Activated naive CD4-positive, alpha-beta T cell treated with anti-CD3 and anti-CD28 coated beads for 36 hours (primary cell): ENCODE measurements at regions not wholly inside any gene's neighbourhood (a gene's known extent, or its start where the extent isn't known, plus 50 kb on each side); places are given as distances from the start of the nearest gene placed in this dataset.
A peak's percentile ranks its signal among the peaks of the same experiment; 100 is the strongest.

Source experiments
- CTCF ChIA-PET: fragments of 350-600 bp; sonication (Branson Sonifier 250); formaldehyde crosslinking; loops from one replicate; lab custom pipeline; 2021; ENCODE audit warnings: antibody characterized with exemption; lab: Charles Lee
- DNase-seq: peaks from one replicate; pipeline ENCODE4 v3.0.0-alpha.2; 2020
- H3K27ac Mint-ChIP-seq: one replicate; pipeline ENCODE4 v1.8.0; 2021; ENCODE audit warnings: mild to moderate bottlenecking, mixed read lengths
- H3K27me3 Mint-ChIP-seq: one replicate; pipeline ENCODE4 v1.8.0; 2021; ENCODE audit warnings: low read depth, mixed read lengths
- H3K36me3 Mint-ChIP-seq: one replicate; pipeline ENCODE4 v1.8.0; 2021; ENCODE audit warnings: low read depth, mixed read lengths
- H3K4me1 Mint-ChIP-seq: one replicate; pipeline ENCODE4 v1.8.0; 2021; ENCODE audit warnings: low read depth, mixed read lengths
- H3K4me3 Mint-ChIP-seq: one replicate; pipeline ENCODE4 v1.8.0; 2021; ENCODE audit warnings: mild to moderate bottlenecking, moderate library complexity, mixed read lengths
- H3K9me3 Mint-ChIP-seq: one replicate; pipeline ENCODE4 v1.8.0; 2021; ENCODE audit warnings: mixed read lengths
- intact Hi-C: fragments of 100-400 bp; cut with micrococcal nuclease; formaldehyde crosslinking; loops from one replicate; pipeline ENCODE4 v1.15.1; 2023

- Mint-ChIP-seq H3K36me3 (no peaks in the 10 kb centered on the region), H3K27ac (no peak overlapping the region), H3K4me3 (no peak overlapping the region), H3K4me1 (no peaks in the 10 kb centered on the region), H3K9me3 (no peaks in the 10 kb centered on the region), H3K27me3 (peaks cover 22% of the 10 kb centered on the region)
- no peak for DNase-seq
- CTCF ChIA-PET = no interaction called here
- intact Hi-C loops = no loop called here
Observed at GRCh38 chr5:133769842-133770241, 157.5 kb upstream of the FSTL4 start.

DNA sequence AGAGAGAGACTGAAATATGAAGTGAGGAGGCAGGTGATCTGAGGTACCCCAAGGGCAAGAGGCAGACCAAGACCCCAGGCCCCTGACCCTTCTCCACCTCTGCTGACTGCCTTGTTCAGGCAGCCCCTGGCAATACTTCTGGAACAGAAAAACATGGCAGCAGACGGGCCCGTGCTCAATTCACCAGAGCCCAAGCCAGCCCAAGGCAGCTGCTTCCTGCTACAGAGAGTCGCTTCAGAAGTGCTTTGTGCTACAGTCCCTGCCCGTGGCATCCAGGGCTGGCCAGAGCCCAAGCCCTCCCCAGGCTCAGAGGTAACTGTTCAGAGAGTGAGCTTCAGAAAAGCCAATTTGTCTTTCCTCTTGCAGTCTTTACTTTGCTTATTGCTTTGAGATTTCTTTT lies 151.4 kb upstream of the FSTL4 start:
- Mint-ChIP-seq H3K4me3 (no peak overlapping the region), H3K27ac (no peak overlapping the region), H3K9me3 (no peaks in the 10 kb centered on the region), H3K36me3 (no peaks in the 10 kb centered on the region), H3K27me3 (peaks cover 23% of the 10 kb centered on the region), H3K4me1 (no peaks in the 10 kb centered on the region)
- CTCF ChIA-PET = no interaction called here
- intact Hi-C loops = no loop called here
- DNase-seq = no peak

GRCh38 chr5:133761632-133762031 lies 149.3 kb upstream of the FSTL4 start:
- H3K27me3 Mint-ChIP-seq = peaks cover 13% of the 10 kb centered on the region
- no peaks in the 10 kb centered on the region for H3K4me1 Mint-ChIP-seq
- CTCF ChIA-PET = interaction anchor here (1.6 to 1.7 kb wide), 2 partner anchors 9 to 14 kb away, joined by 4 read pairs; no protein-coding TSS in a partner anchor
- no peak overlapping the region for H3K4me3 Mint-ChIP-seq
- H3K9me3 Mint-ChIP-seq = no peaks in the 10 kb centered on the region
- H3K27ac Mint-ChIP-seq = no peak overlapping the region
- H3K36me3 Mint-ChIP-seq = no peaks in the 10 kb centered on the region
- DNase-seq = no peak
- intact Hi-C loops = no loop called here

DNA sequence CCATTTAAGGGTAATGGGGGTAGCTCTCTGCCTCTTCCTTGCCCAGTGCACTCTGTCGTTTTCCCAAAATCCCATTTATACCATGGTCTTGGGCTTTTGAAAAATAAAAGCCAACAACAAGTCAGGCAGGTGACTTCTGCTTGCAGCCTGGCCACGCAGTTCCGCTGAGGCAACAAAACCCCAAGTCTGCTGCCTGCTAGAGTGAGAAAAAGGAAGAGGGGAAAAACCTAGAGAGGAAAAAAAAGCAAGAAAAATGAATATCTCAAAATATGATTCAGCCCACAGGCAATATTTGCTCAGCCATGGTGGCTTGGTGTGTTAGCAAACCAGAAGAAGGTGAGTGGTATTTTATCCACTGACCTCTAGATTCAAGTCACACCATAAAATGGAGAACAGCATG lies 148.2 kb upstream of the FSTL4 start:
- H3K9me3 Mint-ChIP-seq = no peaks in the 10 kb centered on the region
- no peaks in the 10 kb centered on the region for H3K36me3 Mint-ChIP-seq
- DNase-seq = no peak
- no peak overlapping the region for H3K4me3 Mint-ChIP-seq
- CTCF ChIA-PET = interaction anchor here (1.3 to 1.6 kb wide), 2 partner anchors 7 to 109 kb away, joined by 4 to 6 read pairs; no protein-coding TSS in a partner anchor
- H3K27me3 Mint-ChIP-seq = peaks cover 17% of the 10 kb centered on the region
- no peaks in the 10 kb centered on the region for H3K4me1 Mint-ChIP-seq
- no peak overlapping the region for H3K27ac Mint-ChIP-seq
- intact Hi-C loops = no loop called here

DNA sequence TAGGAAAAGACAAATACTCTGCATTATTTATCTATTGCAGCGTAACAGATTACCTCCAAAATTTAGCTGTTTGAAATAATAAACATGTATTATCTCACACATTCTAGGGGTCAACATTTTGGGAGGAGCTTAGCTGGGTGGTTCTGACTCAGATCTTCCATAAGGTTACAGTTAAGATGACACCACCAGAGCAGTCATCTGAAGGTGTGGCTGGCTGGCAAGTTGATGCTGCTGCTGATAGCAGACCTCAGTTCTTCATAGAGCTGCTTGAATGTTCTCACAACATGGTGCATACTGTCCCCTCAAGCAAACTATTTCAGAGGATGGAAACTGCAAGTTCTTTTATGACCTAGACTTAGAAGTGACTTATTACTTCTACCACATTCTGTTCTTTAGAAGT lies 146.3 kb upstream of the FSTL4 start:
- CTCF ChIA-PET = no interaction called here
- Mint-ChIP-seq H3K27ac (no peak overlapping the region), H3K9me3 (no peaks in the 10 kb centered on the region), H3K4me3 (no peak overlapping the region), H3K4me1 (no peaks in the 10 kb centered on the region), H3K27me3 (peaks cover 26% of the 10 kb centered on the region), H3K36me3 (no peaks in the 10 kb centered on the region)
- intact Hi-C loops = loop anchor here (10.0 kb wide), 1 partner anchor 236 kb away; no protein-coding TSS in a partner anchor
- no peak for DNase-seq

DNA sequence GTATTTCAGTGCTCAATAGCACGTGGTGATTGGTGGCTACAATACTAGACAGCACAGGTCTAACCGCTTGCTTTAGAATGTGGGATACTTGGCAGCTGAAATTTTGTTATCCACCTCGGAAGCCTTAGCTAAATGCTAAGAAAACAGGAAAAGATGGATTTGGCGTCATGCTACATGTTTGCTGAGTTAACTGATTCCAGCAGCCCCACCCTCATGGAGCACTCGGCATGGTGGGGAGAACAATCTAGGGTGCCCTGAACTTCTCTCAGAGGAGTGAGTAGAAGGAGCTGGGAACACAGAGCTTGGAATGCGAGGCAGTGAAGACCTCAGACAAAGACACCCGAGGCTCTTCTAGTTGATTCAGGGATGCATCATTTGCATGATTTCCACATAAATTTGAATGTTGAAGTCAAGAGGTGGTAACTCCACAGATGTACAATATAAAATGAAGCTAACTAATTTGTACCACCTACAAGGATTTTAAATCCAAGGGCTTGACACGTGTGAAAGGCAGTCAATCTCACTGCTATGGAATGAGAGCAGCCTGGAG lies 145.1 kb upstream of the FSTL4 start:
- CTCF ChIA-PET = interaction anchor here (0.8 to 1.2 kb wide), 2 partner anchors 113 to 181 kb away, joined by 3 to 4 read pairs; no protein-coding TSS in a partner anchor
- Mint-ChIP-seq H3K27ac (no peak overlapping the region), H3K4me1 (no peaks in the 10 kb centered on the region), H3K36me3 (no peaks in the 10 kb centered on the region), H3K4me3 (no peak overlapping the region), H3K27me3 (peaks cover 19% of the 10 kb centered on the region), H3K9me3 (no peaks in the 10 kb centered on the region)
- intact Hi-C loops = loop anchor here (10.0 kb wide), 1 partner anchor 237 kb away; no protein-coding TSS in a partner anchor
- DNase-seq = no peak

GRCh38 chr5:133756756-133757155 lies 144.4 kb upstream of the FSTL4 start:
- intact Hi-C loops = loop anchor here (10.0 kb wide), 1 partner anchor 238 kb away; no protein-coding TSS in a partner anchor
- Mint-ChIP-seq H3K9me3 (no peaks in the 10 kb centered on the region), H3K27ac (no peak overlapping the region), H3K36me3 (no peaks in the 10 kb centered on the region), H3K27me3 (peaks cover 18% of the 10 kb centered on the region), H3K4me1 (no peaks in the 10 kb centered on the region), H3K4me3 (no peak overlapping the region)
- DNase-seq = no peak
- CTCF ChIA-PET = interaction anchor here (1.1 kb wide), 1 partner anchor 37 kb away, joined by 3 read pairs; no protein-coding TSS in a partner anchor

DNA sequence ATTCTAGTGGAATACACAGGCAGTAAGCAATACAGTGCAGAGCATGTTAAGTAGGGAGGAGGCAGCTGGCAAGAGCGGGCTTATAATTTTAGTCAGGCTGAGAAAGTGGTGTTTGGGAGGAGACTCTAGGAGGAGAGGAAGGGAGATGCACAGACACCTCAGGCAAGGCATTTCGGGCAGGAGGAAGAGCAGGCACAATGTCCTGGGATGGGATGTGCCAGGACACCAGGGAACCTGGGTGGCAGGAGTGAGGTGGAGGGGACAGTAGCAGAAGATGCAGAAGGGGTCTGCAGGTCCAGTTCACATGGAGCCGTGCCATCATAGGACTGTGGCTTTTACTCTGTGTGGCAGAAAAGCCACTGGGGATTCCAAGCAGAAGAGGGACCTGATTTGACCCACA lies 143.7 kb upstream of the FSTL4 start:
- no peaks in the 10 kb centered on the region for H3K36me3 Mint-ChIP-seq
- H3K4me1 Mint-ChIP-seq = no peaks in the 10 kb centered on the region
- no peak for DNase-seq
- no peaks in the 10 kb centered on the region for H3K9me3 Mint-ChIP-seq
- H3K4me3 Mint-ChIP-seq = no peak overlapping the region
- CTCF ChIA-PET = interaction anchor here (0.5 to 1.4 kb wide), 3 partner anchors 37 to 348 kb away, joined by 3 to 7 read pairs (median 3); no protein-coding TSS in a partner anchor
- no peak overlapping the region for H3K27ac Mint-ChIP-seq
- intact Hi-C loops = loop anchor here (10.0 kb wide), 1 partner anchor 239 kb away; no protein-coding TSS in a partner anchor
- H3K27me3 Mint-ChIP-seq = peaks cover 18% of the 10 kb centered on the region

- no peaks in the 10 kb centered on the region for H3K36me3 Mint-ChIP-seq
- H3K4me1 Mint-ChIP-seq = no peaks in the 10 kb centered on the region
- no peak overlapping the region for H3K4me3 Mint-ChIP-seq
- H3K9me3 Mint-ChIP-seq = no peaks in the 10 kb centered on the region
- CTCF ChIA-PET = interaction anchor here (0.7 to 1.4 kb wide), 4 partner anchors 112 to 190 kb away, joined by 3 to 7 read pairs (median 3); no protein-coding TSS in a partner anchor
- no peak overlapping the region for H3K27ac Mint-ChIP-seq
- peak; percentile 66 for DNase-seq
- intact Hi-C loops = loop anchor here (1.0 to 10.0 kb wide), 3 partner anchors 115 to 240 kb away; no protein-coding TSS in a partner anchor
- H3K27me3 Mint-ChIP-seq = peaks cover 18% of the 10 kb centered on the region
Observed at GRCh38 chr5:133754575-133755169, 142.3 kb upstream of the FSTL4 start.

GRCh38 chr5:133753856-133754255 lies 141.5 kb upstream of the FSTL4 start:
- no peak for DNase-seq
- no peaks in the 10 kb centered on the region for H3K36me3 Mint-ChIP-seq
- no peak overlapping the region for H3K4me3 Mint-ChIP-seq
- no peak overlapping the region for H3K27ac Mint-ChIP-seq
- H3K27me3 Mint-ChIP-seq = peaks cover 18% of the 10 kb centered on the region
- intact Hi-C loops = loop anchor here (1.0 to 10.0 kb wide), 3 partner anchors 115 to 241 kb away; no protein-coding TSS in a partner anchor
- CTCF ChIA-PET = interaction anchor here (0.6 to 1.9 kb wide), 4 partner anchors 7 to 273 kb away, joined by 3 to 7 read pairs (median 4); no protein-coding TSS in a partner anchor
- no peaks in the 10 kb centered on the region for H3K9me3 Mint-ChIP-seq
- H3K4me1 Mint-ChIP-seq = no peaks in the 10 kb centered on the region

GRCh38 chr5:133751846-133752245 lies 139.5 kb upstream of the FSTL4 start:
- Mint-ChIP-seq H3K4me3 (no peak overlapping the region), H3K27ac (no peak overlapping the region), H3K27me3 (peaks cover 18% of the 10 kb centered on the region), H3K36me3 (no peaks in the 10 kb centered on the region), H3K4me1 (no peaks in the 10 kb centered on the region), H3K9me3 (no peaks in the 10 kb centered on the region)
- CTCF ChIA-PET = no interaction called here
- intact Hi-C loops = loop anchor here (10.0 kb wide), 1 partner anchor 243 kb away; no protein-coding TSS in a partner anchor
- no peak for DNase-seq

GRCh38 chr5:133751421-133751820 lies 139.1 kb upstream of the FSTL4 start:
- peaks cover 18% of the 10 kb centered on the region for H3K27me3 Mint-ChIP-seq
- CTCF ChIA-PET = no interaction called here
- no peak overlapping the region for H3K27ac Mint-ChIP-seq
- no peak overlapping the region for H3K4me3 Mint-ChIP-seq
- no peaks in the 10 kb centered on the region for H3K36me3 Mint-ChIP-seq
- H3K9me3 Mint-ChIP-seq = no peaks in the 10 kb centered on the region
- DNase-seq = no peak
- no peaks in the 10 kb centered on the region for H3K4me1 Mint-ChIP-seq
- intact Hi-C loops = loop anchor here (10.0 kb wide), 1 partner anchor 243 kb away; no protein-coding TSS in a partner anchor
